GM23338 (cell line): ENCODE measurements at regions not wholly inside any gene's neighbourhood (a gene's known extent, or its start where the extent isn't known, plus 50 kb on each side); places are given as distances from the start of the nearest gene placed in this dataset.

Experiments
- ATAC-seq: fragments of 200-7000 bp; cut with Tn5 transposase; 3 replicates; pipeline ENCODE4 v1.9.1; 2020
- DNase-seq: peaks from one replicate; pipeline ENCODE4 v3.0.0-alpha.2; 2015; ENCODE audit warnings: low spot score
- H2AFZ ChIP-seq: fragments of 200-600 bp; sonication (generic); 2 replicates; pipeline ENCODE4 v1.8.0; 2016; ENCODE audit warnings: antibody characterized with exemption, mild to moderate bottlenecking, moderate library complexity
- H3F3A ChIP-seq: fragments of 200-600 bp; sonication (generic); replicated peaks from 2 replicates; pipeline ENCODE4 v1.8.0; 2017; ENCODE audit warnings: antibody characterized with exemption, mixed run types, low read depth
- H3K27ac ChIP-seq: fragments of 200-600 bp; sonication (generic); 2 replicates; pipeline ENCODE4 v1.6.1; 2016; ENCODE audit warnings: low read depth
- H3K27me3 ChIP-seq: fragments of 200-600 bp; sonication (generic); 2 replicates; pipeline ENCODE4 v1.8.0; 2016; ENCODE audit warnings: mild to moderate bottlenecking, mixed run types, moderate library complexity; ENCODE audit not compliant: insufficient read depth
- H3K36me3 ChIP-seq: fragments of 200-600 bp; sonication (generic); 2 replicates; pipeline ENCODE4 v1.8.0; 2016; ENCODE audit warnings: mild to moderate bottlenecking; ENCODE audit not compliant: insufficient read depth
- H3K4me1 ChIP-seq: fragments of 200-600 bp; sonication (generic); 2 replicates; pipeline ENCODE4 v1.8.0; 2016; ENCODE audit warnings: mild to moderate bottlenecking, moderate library complexity; ENCODE audit not compliant: insufficient read depth
- H3K4me2 ChIP-seq: fragments of 200-600 bp; sonication (generic); 2 replicates; pipeline ENCODE4 v1.7.1; 2017; ENCODE audit warnings: mixed run types
- H3K4me3 ChIP-seq: fragments of 200-600 bp; sonication (generic); 2 replicates; pipeline ENCODE4 v1.6.1; 2016; ENCODE audit warnings: mixed run types
- H3K79me2 ChIP-seq: fragments of 200-600 bp; sonication (generic); replicated peaks from 2 replicates; pipeline ENCODE4 v1.8.0; 2017; ENCODE audit warnings: mild to moderate bottlenecking; ENCODE audit not compliant: insufficient read depth
- H3K9me2 ChIP-seq: fragments of 200-600 bp; sonication (generic); 2 replicates; pipeline ENCODE4 v1.8.0; 2017; ENCODE audit not compliant: insufficient read depth
- H4K20me1 ChIP-seq: fragments of 200-600 bp; sonication (generic); replicated peaks from 2 replicates; pipeline ENCODE4 v1.8.0; 2017; ENCODE audit warnings: mild to moderate bottlenecking; ENCODE audit not compliant: insufficient read depth
- H3K27ac Mint-ChIP-seq: 2 replicates; pipeline ENCODE4 v1.8.0; 2020; ENCODE audit warnings: inconsistent platforms, mild to moderate bottlenecking, moderate library complexity, mixed read lengths
- H3K27me3 Mint-ChIP-seq: 3 replicates; pipeline ENCODE4 v1.8.0; 2022; ENCODE audit warnings: low read depth, mild to moderate bottlenecking, moderate library complexity, mixed read lengths, inconsistent platforms; ENCODE audit not compliant: insufficient read depth, poor library complexity
- H3K36me3 Mint-ChIP-seq: 3 replicates; pipeline ENCODE4 v1.8.0; 2021; ENCODE audit warnings: low read depth, mild to moderate bottlenecking, inconsistent platforms, moderate library complexity, mixed read lengths
- H3K4me1 Mint-ChIP-seq: 3 replicates; pipeline ENCODE4 v1.8.0; 2020; ENCODE audit warnings: mild to moderate bottlenecking, inconsistent platforms, mixed read lengths
- H3K4me3 Mint-ChIP-seq: 3 replicates; pipeline ENCODE4 v1.8.0; 2021; ENCODE audit warnings: moderate library complexity, mild to moderate bottlenecking, inconsistent platforms, mixed read lengths
- H3K9me3 Mint-ChIP-seq: 3 replicates; pipeline ENCODE4 v1.8.0; 2020; ENCODE audit warnings: moderate library complexity, mild to moderate bottlenecking, inconsistent platforms, mixed read lengths
- EZH2 ChIP-seq: fragments of 200-600 bp; sonication (generic); IDR thresholded peaks from one replicate; pipeline ENCODE4 v1.8.0; 2017; ENCODE audit warnings: antibody characterized with exemption, mild to moderate bottlenecking, low read depth; ENCODE audit not compliant: unreplicated experiment
- JUNB ChIP-seq: IDR thresholded peaks from one replicate; pipeline ENCODE4 v1.6.1; 2016; ENCODE audit warnings: antibody characterized with exemption; ENCODE audit not compliant: unreplicated experiment
- NANOG ChIP-seq: IDR thresholded peaks from 2 replicates; pipeline ENCODE4 v1.6.1; 2016; ENCODE audit warnings: antibody characterized with exemption, borderline replicate concordance
- POLR2AphosphoS5 ChIP-seq: IDR thresholded peaks from 2 replicates; pipeline ENCODE4 v1.6.1; 2016; ENCODE audit warnings: antibody characterized with exemption, low read depth
- ZNF114 ChIP-seq: fragments of 250-450 bp; sonication (Bioruptor Pico); IDR thresholded peaks from 2 replicates; pipeline ENCODE4 v1.5.0; 2020; ENCODE audit warnings: mild to moderate bottlenecking, moderate library complexity
- TF ChIP-seq, protein P1 (sequence below): IDR thresholded peaks from one replicate; pipeline ENCODE4 v1.6.1; 2018; ENCODE audit warnings: antibody characterized with exemption; ENCODE audit not compliant: unreplicated experiment
- TF ChIP-seq, protein P2 (sequence below): IDR thresholded peaks from 2 replicates; pipeline ENCODE4 v1.6.1; 2016; ENCODE audit warnings: antibody characterized with exemption
- TF ChIP-seq, protein P3 (sequence below): fragments of 250-450 bp; sonication (Bioruptor Pico); IDR thresholded peaks from 2 replicates; pipeline ENCODE4 v1.5.0; 2020; ENCODE audit warnings: mild to moderate bottlenecking, moderate library complexity
- TF ChIP-seq, protein P4 (sequence below), 2 experiments: fragments of 200-600 bp in 1 of 2; sonication (generic) in 1 of 2; conservative IDR thresholded peaks; 2 replicates each; pipeline versions ENCODE4 v1.5.1 to v1.6.1; 2016 to 2017; ENCODE audit warnings: antibody characterized with exemption in 2 of 2, low read depth in 2 of 2, mild to moderate bottlenecking in 2 of 2, moderate library complexity in 1 of 2

DNA sequence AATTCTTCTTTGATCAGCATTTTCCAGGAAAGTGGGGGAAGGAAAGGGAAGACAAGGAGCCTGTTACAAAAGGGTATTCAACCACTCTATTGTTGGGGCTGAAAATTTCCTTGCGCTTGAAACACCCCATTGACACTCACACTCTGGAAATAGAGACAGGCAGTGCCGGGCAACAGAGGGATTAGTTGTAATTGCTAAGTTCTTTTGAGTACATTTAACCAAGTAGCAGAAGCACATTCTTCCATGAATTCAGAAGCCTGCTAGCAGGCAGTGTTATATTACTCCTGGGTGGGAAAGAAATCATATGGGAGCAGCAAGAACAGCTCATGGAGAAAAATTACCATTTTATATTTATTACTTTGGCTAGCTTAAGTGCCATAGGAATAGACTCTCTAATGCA, 745.5 kb downstream of the C6orf118 start (continued):
- TF ChIP-seq, protein P1, sequence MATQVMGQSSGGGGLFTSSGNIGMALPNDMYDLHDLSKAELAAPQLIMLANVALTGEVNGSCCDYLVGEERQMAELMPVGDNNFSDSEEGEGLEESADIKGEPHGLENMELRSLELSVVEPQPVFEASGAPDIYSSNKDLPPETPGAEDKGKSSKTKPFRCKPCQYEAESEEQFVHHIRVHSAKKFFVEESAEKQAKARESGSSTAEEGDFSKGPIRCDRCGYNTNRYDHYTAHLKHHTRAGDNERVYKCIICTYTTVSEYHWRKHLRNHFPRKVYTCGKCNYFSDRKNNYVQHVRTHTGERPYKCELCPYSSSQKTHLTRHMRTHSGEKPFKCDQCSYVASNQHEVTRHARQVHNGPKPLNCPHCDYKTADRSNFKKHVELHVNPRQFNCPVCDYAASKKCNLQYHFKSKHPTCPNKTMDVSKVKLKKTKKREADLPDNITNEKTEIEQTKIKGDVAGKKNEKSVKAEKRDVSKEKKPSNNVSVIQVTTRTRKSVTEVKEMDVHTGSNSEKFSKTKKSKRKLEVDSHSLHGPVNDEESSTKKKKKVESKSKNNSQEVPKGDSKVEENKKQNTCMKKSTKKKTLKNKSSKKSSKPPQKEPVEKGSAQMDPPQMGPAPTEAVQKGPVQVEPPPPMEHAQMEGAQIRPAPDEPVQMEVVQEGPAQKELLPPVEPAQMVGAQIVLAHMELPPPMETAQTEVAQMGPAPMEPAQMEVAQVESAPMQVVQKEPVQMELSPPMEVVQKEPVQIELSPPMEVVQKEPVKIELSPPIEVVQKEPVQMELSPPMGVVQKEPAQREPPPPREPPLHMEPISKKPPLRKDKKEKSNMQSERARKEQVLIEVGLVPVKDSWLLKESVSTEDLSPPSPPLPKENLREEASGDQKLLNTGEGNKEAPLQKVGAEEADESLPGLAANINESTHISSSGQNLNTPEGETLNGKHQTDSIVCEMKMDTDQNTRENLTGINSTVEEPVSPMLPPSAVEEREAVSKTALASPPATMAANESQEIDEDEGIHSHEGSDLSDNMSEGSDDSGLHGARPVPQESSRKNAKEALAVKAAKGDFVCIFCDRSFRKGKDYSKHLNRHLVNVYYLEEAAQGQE: no peak

DNA sequence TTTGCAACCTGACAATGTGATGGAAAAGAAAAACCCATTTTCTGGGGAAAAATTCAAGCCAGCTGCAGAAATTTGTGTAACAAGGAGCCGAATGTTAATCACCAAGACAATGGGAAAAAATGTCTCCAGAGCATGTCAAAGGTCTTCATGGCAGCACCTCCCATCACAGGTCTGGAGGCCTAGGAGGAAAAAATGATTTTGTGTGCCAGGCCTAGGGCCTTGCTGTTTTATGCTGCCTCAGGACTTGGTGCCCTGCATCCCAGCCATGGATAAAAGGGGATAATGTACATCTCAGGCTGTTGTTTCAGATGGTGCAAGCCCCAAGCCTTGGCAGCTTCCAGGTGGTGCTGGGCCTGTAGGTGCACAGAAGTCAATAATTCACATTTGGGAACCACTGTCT, 747.7 kb downstream of the C6orf118 start:
- no peak overlapping the region for H3K4me3 ChIP-seq
- H3K9me2 ChIP-seq: no peaks in the 10 kb centered on the region
- Mint-ChIP-seq H3K27me3 (no peaks in the 10 kb centered on the region), H3K27ac (no peak overlapping the region), H3K4me3 (no peak overlapping the region), H3K36me3 (peaks cover 35% of the 10 kb centered on the region), H3K9me3 (peaks cover 43% of the 10 kb centered on the region), H3K4me1 (no peaks in the 10 kb centered on the region)
- no peaks in the 10 kb centered on the region for H4K20me1 ChIP-seq
- no peaks in the 10 kb centered on the region for H3F3A ChIP-seq
- H3K79me2 ChIP-seq: no peaks in the 10 kb centered on the region
- H3K36me3 ChIP-seq: 0 out of 2 replicates have a peak, but pooled peaks cover 5% of the 10 kb centered on the region
- H3K4me2 ChIP-seq: no peak overlapping the region
- H3K27ac ChIP-seq: no peak overlapping the region
- no peak overlapping the region for H2AFZ ChIP-seq
- no peaks in the 10 kb centered on the region for H3K4me1 ChIP-seq
- H3K27me3 ChIP-seq: no peaks in the 10 kb centered on the region
- peak; percentile 10 for DNase-seq
- ATAC-seq: no peak
- TF ChIP-seq, protein P1: no peak
- TF ChIP-seq, protein P2, sequence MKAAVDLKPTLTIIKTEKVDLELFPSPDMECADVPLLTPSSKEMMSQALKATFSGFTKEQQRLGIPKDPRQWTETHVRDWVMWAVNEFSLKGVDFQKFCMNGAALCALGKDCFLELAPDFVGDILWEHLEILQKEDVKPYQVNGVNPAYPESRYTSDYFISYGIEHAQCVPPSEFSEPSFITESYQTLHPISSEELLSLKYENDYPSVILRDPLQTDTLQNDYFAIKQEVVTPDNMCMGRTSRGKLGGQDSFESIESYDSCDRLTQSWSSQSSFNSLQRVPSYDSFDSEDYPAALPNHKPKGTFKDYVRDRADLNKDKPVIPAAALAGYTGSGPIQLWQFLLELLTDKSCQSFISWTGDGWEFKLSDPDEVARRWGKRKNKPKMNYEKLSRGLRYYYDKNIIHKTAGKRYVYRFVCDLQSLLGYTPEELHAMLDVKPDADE: no peak
- TF ChIP-seq, protein P3, sequence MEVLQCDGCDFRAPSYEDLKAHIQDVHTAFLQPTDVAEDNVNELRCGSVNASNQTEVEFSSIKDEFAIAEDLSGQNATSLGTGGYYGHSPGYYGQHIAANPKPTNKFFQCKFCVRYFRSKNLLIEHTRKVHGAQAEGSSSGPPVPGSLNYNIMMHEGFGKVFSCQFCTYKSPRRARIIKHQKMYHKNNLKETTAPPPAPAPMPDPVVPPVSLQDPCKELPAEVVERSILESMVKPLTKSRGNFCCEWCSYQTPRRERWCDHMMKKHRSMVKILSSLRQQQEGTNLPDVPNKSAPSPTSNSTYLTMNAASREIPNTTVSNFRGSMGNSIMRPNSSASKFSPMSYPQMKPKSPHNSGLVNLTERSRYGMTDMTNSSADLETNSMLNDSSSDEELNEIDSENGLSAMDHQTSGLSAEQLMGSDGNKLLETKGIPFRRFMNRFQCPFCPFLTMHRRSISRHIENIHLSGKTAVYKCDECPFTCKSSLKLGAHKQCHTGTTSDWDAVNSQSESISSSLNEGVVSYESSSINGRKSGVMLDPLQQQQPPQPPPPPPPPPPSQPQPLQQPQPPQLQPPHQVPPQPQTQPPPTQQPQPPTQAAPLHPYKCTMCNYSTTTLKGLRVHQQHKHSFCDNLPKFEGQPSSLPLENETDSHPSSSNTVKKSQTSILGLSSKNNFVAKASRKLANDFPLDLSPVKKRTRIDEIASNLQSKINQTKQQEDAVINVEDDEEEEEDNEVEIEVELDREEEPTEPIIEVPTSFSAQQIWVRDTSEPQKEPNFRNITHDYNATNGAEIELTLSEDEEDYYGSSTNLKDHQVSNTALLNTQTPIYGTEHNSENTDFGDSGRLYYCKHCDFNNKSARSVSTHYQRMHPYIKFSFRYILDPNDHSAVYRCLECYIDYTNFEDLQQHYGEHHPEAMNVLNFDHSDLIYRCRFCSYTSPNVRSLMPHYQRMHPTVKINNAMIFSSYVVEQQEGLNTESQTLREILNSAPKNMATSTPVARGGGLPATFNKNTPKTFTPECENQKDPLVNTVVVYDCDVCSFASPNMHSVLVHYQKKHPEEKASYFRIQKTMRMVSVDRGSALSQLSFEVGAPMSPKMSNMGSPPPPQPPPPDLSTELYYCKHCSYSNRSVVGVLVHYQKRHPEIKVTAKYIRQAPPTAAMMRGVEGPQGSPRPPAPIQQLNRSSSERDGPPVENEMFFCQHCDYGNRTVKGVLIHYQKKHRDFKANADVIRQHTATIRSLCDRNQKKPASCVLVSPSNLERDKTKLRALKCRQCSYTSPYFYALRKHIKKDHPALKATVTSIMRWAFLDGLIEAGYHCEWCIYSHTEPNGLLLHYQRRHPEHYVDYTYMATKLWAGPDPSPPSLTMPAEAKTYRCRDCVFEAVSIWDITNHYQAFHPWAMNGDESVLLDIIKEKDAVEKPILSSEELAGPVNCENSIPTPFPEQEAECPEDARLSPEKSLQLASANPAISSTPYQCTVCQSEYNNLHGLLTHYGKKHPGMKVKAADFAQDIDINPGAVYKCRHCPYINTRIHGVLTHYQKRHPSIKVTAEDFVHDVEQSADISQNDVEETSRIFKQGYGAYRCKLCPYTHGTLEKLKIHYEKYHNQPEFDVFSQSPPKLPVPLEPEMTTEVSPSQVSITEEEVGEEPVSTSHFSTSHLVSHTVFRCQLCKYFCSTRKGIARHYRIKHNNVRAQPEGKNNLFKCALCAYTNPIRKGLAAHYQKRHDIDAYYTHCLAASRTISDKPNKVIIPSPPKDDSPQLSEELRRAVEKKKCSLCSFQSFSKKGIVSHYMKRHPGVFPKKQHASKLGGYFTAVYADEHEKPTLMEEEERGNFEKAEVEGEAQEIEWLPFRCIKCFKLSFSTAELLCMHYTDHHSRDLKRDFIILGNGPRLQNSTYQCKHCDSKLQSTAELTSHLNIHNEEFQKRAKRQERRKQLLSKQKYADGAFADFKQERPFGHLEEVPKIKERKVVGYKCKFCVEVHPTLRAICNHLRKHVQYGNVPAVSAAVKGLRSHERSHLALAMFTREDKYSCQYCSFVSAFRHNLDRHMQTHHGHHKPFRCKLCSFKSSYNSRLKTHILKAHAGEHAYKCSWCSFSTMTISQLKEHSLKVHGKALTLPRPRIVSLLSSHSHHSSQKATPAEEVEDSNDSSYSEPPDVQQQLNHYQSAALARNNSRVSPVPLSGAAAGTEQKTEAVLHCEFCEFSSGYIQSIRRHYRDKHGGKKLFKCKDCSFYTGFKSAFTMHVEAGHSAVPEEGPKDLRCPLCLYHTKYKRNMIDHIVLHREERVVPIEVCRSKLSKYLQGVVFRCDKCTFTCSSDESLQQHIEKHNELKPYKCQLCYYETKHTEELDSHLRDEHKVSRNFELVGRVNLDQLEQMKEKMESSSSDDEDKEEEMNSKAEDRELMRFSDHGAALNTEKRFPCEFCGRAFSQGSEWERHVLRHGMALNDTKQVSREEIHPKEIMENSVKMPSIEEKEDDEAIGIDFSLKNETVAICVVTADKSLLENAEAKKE (CRISPR knock-in tag): no peak
- TF ChIP-seq, protein P4, sequence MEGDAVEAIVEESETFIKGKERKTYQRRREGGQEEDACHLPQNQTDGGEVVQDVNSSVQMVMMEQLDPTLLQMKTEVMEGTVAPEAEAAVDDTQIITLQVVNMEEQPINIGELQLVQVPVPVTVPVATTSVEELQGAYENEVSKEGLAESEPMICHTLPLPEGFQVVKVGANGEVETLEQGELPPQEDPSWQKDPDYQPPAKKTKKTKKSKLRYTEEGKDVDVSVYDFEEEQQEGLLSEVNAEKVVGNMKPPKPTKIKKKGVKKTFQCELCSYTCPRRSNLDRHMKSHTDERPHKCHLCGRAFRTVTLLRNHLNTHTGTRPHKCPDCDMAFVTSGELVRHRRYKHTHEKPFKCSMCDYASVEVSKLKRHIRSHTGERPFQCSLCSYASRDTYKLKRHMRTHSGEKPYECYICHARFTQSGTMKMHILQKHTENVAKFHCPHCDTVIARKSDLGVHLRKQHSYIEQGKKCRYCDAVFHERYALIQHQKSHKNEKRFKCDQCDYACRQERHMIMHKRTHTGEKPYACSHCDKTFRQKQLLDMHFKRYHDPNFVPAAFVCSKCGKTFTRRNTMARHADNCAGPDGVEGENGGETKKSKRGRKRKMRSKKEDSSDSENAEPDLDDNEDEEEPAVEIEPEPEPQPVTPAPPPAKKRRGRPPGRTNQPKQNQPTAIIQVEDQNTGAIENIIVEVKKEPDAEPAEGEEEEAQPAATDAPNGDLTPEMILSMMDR (conservative IDR thresholded peaks at IDR 0.05; ENCODE audit: low read depth in 2 of 2): no peak
- no peak for TF ChIP-seq ZNF114
- TF ChIP-seq EZH2: no peak
- TF ChIP-seq JUNB: no peak
- TF ChIP-seq NANOG: no peak
- TF ChIP-seq POLR2AphosphoS5: no peak
